ENCODE measurements at regions not wholly inside any gene's neighbourhood (a gene's known extent, or its start where the extent isn't known, plus 50 kb on each side); places are given as distances from the start of the nearest gene placed in this dataset.

DNA sequence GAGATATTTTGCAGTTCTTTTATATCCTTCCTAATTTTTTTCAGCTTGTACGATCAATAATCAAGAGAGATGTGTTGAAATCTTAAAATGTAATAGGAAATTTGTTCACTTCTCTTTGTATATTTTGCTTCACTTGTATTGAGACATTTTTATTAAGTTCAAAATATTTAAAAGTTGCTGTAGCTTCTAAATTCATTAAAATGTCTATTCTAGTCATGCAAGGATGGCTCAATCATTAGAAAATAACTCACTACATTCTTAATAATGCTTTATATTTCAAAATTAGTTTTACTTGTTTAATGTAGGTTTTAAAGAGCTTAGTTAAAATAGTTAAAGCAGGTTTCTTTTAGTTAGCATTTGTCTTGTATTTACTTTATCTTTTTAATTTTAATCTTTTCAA, 308.4 kb downstream of the CYRIA start:
- TF ChIP-seq, protein P1, sequence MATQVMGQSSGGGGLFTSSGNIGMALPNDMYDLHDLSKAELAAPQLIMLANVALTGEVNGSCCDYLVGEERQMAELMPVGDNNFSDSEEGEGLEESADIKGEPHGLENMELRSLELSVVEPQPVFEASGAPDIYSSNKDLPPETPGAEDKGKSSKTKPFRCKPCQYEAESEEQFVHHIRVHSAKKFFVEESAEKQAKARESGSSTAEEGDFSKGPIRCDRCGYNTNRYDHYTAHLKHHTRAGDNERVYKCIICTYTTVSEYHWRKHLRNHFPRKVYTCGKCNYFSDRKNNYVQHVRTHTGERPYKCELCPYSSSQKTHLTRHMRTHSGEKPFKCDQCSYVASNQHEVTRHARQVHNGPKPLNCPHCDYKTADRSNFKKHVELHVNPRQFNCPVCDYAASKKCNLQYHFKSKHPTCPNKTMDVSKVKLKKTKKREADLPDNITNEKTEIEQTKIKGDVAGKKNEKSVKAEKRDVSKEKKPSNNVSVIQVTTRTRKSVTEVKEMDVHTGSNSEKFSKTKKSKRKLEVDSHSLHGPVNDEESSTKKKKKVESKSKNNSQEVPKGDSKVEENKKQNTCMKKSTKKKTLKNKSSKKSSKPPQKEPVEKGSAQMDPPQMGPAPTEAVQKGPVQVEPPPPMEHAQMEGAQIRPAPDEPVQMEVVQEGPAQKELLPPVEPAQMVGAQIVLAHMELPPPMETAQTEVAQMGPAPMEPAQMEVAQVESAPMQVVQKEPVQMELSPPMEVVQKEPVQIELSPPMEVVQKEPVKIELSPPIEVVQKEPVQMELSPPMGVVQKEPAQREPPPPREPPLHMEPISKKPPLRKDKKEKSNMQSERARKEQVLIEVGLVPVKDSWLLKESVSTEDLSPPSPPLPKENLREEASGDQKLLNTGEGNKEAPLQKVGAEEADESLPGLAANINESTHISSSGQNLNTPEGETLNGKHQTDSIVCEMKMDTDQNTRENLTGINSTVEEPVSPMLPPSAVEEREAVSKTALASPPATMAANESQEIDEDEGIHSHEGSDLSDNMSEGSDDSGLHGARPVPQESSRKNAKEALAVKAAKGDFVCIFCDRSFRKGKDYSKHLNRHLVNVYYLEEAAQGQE (IDR thresholded peaks at IDR 0.05; ENCODE audit: insufficient read depth in 1 of 2, low read depth in 2 of 2, low read length in 2 of 2), result no peak
- no peak for TF ChIP-seq POLR2AphosphoS5 (IDR thresholded peaks at IDR 0.05; ENCODE audit: low read depth, low read length)
